Prostate gland (tissue), 2 donors: ENCODE measurements at regions not wholly inside any gene's neighbourhood (a gene's known extent, or its start where the extent isn't known, plus 50 kb on each side); places are given as distances from the start of the nearest gene placed in this dataset.

ENCODE experiments used
- POLR2A ChIP-seq: fragments of 450-650 bp; IDR thresholded peaks from one replicate; pipeline ENCODE4 v1.6.1; 2016; ENCODE audit warnings: antibody characterized with exemption, mild to moderate bottlenecking
- POLR2AphosphoS5 ChIP-seq: sonication (generic); formaldehyde crosslinking; IDR thresholded peaks from one replicate; pipeline ENCODE4 v1.6.1; 2017; ENCODE audit warnings: antibody characterized with exemption
- TF ChIP-seq, protein P1 (sequence below), 4 experiments: fragments of 200-600 bp in 2 of 4; fragments of 450-650 bp in 2 of 4; sonication (generic) in 2 of 4; IDR thresholded peaks; 1 replicate in 3 of 4; 2 replicates in 1 of 4; pipeline ENCODE4 v1.5.1; 2016 to 2019; ENCODE audit warnings: antibody characterized with exemption in 4 of 4, mild to moderate bottlenecking in 2 of 4, moderate library complexity in 2 of 4

- TF ChIP-seq, protein P1, sequence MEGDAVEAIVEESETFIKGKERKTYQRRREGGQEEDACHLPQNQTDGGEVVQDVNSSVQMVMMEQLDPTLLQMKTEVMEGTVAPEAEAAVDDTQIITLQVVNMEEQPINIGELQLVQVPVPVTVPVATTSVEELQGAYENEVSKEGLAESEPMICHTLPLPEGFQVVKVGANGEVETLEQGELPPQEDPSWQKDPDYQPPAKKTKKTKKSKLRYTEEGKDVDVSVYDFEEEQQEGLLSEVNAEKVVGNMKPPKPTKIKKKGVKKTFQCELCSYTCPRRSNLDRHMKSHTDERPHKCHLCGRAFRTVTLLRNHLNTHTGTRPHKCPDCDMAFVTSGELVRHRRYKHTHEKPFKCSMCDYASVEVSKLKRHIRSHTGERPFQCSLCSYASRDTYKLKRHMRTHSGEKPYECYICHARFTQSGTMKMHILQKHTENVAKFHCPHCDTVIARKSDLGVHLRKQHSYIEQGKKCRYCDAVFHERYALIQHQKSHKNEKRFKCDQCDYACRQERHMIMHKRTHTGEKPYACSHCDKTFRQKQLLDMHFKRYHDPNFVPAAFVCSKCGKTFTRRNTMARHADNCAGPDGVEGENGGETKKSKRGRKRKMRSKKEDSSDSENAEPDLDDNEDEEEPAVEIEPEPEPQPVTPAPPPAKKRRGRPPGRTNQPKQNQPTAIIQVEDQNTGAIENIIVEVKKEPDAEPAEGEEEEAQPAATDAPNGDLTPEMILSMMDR (IDR thresholded peaks at IDR 0.05), result no peak
- no peak for TF ChIP-seq POLR2A
- TF ChIP-seq POLR2AphosphoS5, result no peak
These were observed 224.6 kb downstream of the FAT3 start for GRCh38 chr11:92449222-92449621.
